ENCODE measurements at regions not wholly inside any gene's neighbourhood (a gene's known extent, or its start where the extent isn't known, plus 50 kb on each side); places are given as distances from the start of the nearest gene placed in this dataset.

DNA sequence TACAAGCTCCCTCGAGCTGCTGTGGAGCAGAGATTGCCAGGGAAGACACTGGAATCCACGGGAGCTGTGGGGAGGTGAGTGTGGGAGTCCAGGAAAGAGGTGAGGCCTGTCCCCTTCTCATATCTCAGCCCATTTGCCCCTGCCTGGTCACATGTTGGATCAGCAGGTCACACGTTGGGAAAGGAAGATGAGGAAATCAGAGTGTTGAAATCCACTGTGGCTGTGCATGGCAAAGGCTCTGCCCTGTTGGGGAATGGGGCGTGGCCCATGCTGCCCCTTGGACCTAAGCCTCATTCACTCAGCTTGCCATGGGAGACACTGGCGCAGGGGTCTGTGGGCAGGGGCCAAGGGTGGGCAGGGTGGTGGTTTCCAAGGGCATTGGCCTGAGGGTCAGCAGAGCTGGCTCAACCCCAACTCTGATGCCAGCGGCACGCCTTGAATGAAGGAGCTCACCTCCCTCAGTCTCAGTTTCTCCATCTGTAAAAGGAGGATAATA lies 85.4 kb upstream of the CPEB4 start (continued):
- TF ChIP-seq, protein P1, sequence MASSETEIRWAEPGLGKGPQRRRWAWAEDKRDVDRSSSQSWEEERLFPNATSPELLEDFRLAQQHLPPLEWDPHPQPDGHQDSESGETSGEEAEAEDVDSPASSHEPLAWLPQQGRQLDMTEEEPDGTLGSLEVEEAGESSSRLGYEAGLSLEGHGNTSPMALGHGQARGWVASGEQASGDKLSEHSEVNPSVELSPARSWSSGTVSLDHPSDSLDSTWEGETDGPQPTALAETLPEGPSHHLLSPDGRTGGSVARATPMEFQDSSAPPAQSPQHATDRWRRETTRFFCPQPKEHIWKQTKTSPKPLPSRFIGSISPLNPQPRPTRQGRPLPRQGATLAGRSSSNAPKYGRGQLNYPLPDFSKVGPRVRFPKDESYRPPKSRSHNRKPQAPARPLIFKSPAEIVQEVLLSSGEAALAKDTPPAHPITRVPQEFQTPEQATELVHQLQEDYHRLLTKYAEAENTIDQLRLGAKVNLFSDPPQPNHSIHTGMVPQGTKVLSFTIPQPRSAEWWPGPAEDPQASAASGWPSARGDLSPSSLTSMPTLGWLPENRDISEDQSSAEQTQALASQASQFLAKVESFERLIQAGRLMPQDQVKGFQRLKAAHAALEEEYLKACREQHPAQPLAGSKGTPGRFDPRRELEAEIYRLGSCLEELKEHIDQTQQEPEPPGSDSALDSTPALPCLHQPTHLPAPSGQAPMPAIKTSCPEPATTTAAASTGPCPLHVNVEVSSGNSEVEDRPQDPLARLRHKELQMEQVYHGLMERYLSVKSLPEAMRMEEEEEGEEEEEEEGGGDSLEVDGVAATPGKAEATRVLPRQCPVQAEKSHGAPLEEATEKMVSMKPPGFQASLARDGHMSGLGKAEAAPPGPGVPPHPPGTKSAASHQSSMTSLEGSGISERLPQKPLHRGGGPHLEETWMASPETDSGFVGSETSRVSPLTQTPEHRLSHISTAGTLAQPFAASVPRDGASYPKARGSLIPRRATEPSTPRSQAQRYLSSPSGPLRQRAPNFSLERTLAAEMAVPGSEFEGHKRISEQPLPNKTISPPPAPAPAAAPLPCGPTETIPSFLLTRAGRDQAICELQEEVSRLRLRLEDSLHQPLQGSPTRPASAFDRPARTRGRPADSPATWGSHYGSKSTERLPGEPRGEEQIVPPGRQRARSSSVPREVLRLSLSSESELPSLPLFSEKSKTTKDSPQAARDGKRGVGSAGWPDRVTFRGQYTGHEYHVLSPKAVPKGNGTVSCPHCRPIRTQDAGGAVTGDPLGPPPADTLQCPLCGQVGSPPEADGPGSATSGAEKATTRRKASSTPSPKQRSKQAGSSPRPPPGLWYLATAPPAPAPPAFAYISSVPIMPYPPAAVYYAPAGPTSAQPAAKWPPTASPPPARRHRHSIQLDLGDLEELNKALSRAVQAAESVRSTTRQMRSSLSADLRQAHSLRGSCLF (CRISPR knock-in tag; IDR thresholded peaks at IDR 0.05; ENCODE audit: borderline replicate concordance), result no peak
- TF ChIP-seq IRF2 (CRISPR knock-in tag; IDR thresholded peaks at IDR 0.05) (peak; percentile 93), ZNF329 (CRISPR knock-in tag; IDR thresholded peaks at IDR 0.05; ENCODE audit: low read depth) (0 out of 2 replicates have a peak, but pooled peaks have one; percentile 47), FOXK2 (IDR thresholded peaks at IDR 0.05) (no peak), RCOR2 (CRISPR knock-in tag; IDR thresholded peaks at IDR 0.05) (peak; percentile 76), GLI4 (CRISPR knock-in tag; IDR thresholded peaks at IDR 0.05; ENCODE audit: borderline replicate concordance) (no peak), ZNF766 (CRISPR knock-in tag; IDR thresholded peaks at IDR 0.05; ENCODE audit: borderline replicate concordance) (0 out of 2 replicates have a peak, but pooled peaks have one; percentile 28), SCMH1 (CRISPR knock-in tag; IDR thresholded peaks at IDR 0.05; ENCODE audit: borderline replicate concordance) (no peak), ZNF264 (CRISPR knock-in tag; IDR thresholded peaks at IDR 0.05) (peak; percentile 95), ZNF614 (CRISPR knock-in tag; IDR thresholded peaks at IDR 0.05; ENCODE audit: borderline replicate concordance) (peak; percentile 86; the same call in 1 of the 2 replicates), GATAD2A (CRISPR knock-in tag; IDR thresholded peaks at IDR 0.05) (peak; percentile 100)
- TF ChIP-seq, protein P2, sequence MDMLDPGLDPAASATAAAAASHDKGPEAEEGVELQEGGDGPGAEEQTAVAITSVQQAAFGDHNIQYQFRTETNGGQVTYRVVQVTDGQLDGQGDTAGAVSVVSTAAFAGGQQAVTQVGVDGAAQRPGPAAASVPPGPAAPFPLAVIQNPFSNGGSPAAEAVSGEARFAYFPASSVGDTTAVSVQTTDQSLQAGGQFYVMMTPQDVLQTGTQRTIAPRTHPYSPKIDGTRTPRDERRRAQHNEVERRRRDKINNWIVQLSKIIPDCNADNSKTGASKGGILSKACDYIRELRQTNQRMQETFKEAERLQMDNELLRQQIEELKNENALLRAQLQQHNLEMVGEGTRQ (IDR thresholded peaks at IDR 0.05; ENCODE audit: low read depth, low read length), result peak; percentile 93
- TF ChIP-seq, protein P2 (CRISPR knock-in tag; IDR thresholded peaks at IDR 0.05; ENCODE audit: borderline replicate concordance), result peak; percentile 90; the same call in 1 of the 2 replicates
- TF ChIP-seq, protein P3, sequence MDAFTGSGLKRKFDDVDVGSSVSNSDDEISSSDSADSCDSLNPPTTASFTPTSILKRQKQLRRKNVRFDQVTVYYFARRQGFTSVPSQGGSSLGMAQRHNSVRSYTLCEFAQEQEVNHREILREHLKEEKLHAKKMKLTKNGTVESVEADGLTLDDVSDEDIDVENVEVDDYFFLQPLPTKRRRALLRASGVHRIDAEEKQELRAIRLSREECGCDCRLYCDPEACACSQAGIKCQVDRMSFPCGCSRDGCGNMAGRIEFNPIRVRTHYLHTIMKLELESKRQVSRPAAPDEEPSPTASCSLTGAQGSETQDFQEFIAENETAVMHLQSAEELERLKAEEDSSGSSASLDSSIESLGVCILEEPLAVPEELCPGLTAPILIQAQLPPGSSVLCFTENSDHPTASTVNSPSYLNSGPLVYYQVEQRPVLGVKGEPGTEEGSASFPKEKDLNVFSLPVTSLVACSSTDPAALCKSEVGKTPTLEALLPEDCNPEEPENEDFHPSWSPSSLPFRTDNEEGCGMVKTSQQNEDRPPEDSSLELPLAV (CRISPR knock-in tag; conservative IDR thresholded peaks at IDR 0.05; ENCODE audit: low read depth), result no peak
- TF ChIP-seq, protein P4, sequence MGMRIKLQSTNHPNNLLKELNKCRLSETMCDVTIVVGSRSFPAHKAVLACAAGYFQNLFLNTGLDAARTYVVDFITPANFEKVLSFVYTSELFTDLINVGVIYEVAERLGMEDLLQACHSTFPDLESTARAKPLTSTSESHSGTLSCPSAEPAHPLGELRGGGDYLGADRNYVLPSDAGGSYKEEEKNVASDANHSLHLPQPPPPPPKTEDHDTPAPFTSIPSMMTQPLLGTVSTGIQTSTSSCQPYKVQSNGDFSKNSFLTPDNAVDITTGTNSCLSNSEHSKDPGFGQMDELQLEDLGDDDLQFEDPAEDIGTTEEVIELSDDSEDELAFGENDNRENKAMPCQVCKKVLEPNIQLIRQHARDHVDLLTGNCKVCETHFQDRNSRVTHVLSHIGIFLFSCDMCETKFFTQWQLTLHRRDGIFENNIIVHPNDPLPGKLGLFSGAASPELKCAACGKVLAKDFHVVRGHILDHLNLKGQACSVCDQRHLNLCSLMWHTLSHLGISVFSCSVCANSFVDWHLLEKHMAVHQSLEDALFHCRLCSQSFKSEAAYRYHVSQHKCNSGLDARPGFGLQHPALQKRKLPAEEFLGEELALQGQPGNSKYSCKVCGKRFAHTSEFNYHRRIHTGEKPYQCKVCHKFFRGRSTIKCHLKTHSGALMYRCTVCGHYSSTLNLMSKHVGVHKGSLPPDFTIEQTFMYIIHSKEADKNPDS (CRISPR knock-in tag; IDR thresholded peaks at IDR 0.05), result no peak
- TF ChIP-seq, protein P5, sequence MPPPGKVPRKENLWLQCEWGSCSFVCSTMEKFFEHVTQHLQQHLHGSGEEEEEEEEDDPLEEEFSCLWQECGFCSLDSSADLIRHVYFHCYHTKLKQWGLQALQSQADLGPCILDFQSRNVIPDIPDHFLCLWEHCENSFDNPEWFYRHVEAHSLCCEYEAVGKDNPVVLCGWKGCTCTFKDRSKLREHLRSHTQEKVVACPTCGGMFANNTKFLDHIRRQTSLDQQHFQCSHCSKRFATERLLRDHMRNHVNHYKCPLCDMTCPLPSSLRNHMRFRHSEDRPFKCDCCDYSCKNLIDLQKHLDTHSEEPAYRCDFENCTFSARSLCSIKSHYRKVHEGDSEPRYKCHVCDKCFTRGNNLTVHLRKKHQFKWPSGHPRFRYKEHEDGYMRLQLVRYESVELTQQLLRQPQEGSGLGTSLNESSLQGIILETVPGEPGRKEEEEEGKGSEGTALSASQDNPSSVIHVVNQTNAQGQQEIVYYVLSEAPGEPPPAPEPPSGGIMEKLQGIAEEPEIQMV (CRISPR knock-in tag; IDR thresholded peaks at IDR 0.05; ENCODE audit: low read depth), result peak; percentile 80
- TF ChIP-seq, protein P6, sequence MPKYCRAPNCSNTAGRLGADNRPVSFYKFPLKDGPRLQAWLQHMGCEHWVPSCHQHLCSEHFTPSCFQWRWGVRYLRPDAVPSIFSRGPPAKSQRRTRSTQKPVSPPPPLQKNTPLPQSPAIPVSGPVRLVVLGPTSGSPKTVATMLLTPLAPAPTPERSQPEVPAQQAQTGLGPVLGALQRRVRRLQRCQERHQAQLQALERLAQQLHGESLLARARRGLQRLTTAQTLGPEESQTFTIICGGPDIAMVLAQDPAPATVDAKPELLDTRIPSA (CRISPR knock-in tag; IDR thresholded peaks at IDR 0.05; ENCODE audit: borderline replicate concordance), result no peak

Measured in HepG2 (cell line).